ENCODE measurements at regions not wholly inside any gene's neighbourhood (a gene's known extent, or its start where the extent isn't known, plus 50 kb on each side); places are given as distances from the start of the nearest gene placed in this dataset.

- H3K4me3 Mint-ChIP-seq, result no peak overlapping the region
- DNase-seq, result no peak
- H3K27me3 Mint-ChIP-seq (ENCODE audit: insufficient read depth), result peaks cover 1% of the 10 kb centered on the region
- 0 out of 2 replicates have a peak, but pooled peaks cover 4% of the 10 kb centered on the region for H3K36me3 Mint-ChIP-seq (ENCODE audit: low read depth)
- no peak overlapping the region for H3K27ac Mint-ChIP-seq
- TF ChIP-seq, protein P1, sequence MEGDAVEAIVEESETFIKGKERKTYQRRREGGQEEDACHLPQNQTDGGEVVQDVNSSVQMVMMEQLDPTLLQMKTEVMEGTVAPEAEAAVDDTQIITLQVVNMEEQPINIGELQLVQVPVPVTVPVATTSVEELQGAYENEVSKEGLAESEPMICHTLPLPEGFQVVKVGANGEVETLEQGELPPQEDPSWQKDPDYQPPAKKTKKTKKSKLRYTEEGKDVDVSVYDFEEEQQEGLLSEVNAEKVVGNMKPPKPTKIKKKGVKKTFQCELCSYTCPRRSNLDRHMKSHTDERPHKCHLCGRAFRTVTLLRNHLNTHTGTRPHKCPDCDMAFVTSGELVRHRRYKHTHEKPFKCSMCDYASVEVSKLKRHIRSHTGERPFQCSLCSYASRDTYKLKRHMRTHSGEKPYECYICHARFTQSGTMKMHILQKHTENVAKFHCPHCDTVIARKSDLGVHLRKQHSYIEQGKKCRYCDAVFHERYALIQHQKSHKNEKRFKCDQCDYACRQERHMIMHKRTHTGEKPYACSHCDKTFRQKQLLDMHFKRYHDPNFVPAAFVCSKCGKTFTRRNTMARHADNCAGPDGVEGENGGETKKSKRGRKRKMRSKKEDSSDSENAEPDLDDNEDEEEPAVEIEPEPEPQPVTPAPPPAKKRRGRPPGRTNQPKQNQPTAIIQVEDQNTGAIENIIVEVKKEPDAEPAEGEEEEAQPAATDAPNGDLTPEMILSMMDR (IDR thresholded peaks at IDR 0.05), result no peak
- H3K4me1 Mint-ChIP-seq (ENCODE audit: low read depth), result peaks cover 38% of the 10 kb centered on the region
- no peaks in the 10 kb centered on the region for H3K9me3 Mint-ChIP-seq
Observed at GRCh38 chr7:106565428-106565827, 95.5 kb downstream of the CCDC71L start.

GRCh38 chr7:106563466-106564150 is 97.3 kb downstream of the CCDC71L start:
- DNase-seq, result peak; percentile 13
- Mint-ChIP-seq H3K4me3 (no peak overlapping the region), H3K27me3 (ENCODE audit: insufficient read depth) (peaks cover 1% of the 10 kb centered on the region), H3K36me3 (ENCODE audit: low read depth) (no peaks in the 10 kb centered on the region), H3K9me3 (no peaks in the 10 kb centered on the region), H3K27ac (peak overlapping the region; percentile 16; the same call in 1 of the 2 replicates), H3K4me1 (ENCODE audit: low read depth) (peaks cover 27% of the 10 kb centered on the region)
- TF ChIP-seq, protein P1 (IDR thresholded peaks at IDR 0.05), result no peak

- no peak for DNase-seq
- H3K27ac Mint-ChIP-seq, result no peak overlapping the region
- no peaks in the 10 kb centered on the region for H3K9me3 Mint-ChIP-seq
- no peak overlapping the region for H3K4me3 Mint-ChIP-seq
- TF ChIP-seq, protein P1 (IDR thresholded peaks at IDR 0.05), result no peak
- peaks cover 1% of the 10 kb centered on the region for H3K27me3 Mint-ChIP-seq (ENCODE audit: insufficient read depth)
- H3K4me1 Mint-ChIP-seq (ENCODE audit: low read depth), result peaks cover 19% of the 10 kb centered on the region
- peaks cover 5% of the 10 kb centered on the region; the same call in 1 of the 2 replicates for H3K36me3 Mint-ChIP-seq (ENCODE audit: low read depth)
Observed at GRCh38 chr7:106562711-106563366, 98.1 kb downstream of the CCDC71L start.

DNA sequence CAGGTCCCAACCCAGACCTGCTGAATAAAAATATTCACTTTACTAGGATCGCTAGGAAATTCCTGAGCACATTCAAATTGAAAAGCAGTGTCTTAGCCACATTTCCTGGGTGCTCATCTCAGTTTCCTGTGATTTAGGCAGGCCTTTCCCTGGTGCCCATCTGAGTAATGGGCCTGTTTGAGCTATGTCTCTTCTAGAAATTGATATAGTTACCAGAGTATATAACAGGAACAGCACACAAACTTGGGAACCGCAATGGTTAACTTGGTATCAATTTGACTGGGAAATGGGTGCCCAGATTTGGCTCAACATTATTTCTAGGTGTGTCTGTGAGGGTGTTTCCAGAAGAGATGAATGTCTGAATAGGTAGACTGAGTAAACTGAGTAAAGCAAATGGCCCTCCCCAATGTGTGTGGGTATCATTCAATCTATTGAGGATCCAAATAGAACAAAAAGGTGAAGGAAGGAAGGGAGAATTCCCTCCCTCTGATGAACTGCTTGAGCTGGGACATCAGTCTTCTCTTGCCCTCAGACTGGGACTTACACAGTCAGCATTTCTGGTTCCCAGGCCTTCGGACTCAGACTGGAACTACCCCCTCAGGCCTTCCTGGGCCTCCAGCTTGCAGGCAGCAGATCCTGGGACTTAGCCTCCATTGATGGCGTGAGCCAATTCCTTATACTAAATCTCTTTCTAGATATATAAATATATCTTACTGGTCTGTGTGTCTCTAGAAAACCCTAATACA is 99.1 kb downstream of the CCDC71L start:
- peaks cover 15% of the 10 kb centered on the region for H3K4me1 Mint-ChIP-seq (ENCODE audit: low read depth)
- H3K36me3 Mint-ChIP-seq (ENCODE audit: low read depth), result peaks cover 5% of the 10 kb centered on the region; the same call in 1 of the 2 replicates

DNA sequence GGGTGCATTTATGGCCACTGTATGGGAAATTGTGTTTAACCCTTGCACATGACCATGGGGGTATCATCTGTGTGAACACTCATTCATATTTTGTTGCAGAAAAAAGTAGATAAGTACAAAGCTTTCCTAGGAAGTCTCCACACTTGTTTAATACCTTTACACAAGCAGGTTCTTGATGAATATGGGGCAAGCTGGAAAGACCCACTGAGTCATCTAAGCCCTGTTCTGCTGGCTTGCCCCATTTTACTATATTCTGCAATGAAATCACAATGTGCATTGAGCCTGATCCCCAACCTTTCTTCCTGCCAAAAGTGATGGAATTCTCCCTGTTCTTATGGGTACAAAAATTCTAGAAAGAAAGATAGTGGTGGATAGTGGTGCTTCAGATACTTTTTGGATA is 99.8 kb downstream of the CCDC71L start:
- Mint-ChIP-seq H3K4me1 (ENCODE audit: low read depth) (peaks cover 15% of the 10 kb centered on the region), H3K4me3 (no peak overlapping the region), H3K36me3 (ENCODE audit: low read depth) (peaks cover 9% of the 10 kb centered on the region), H3K9me3 (peaks cover 5% of the 10 kb centered on the region), H3K27me3 (ENCODE audit: insufficient read depth) (peaks cover 1% of the 10 kb centered on the region; the same call in 1 of the 2 replicates), H3K27ac (no peak overlapping the region)
- no peak for DNase-seq
- TF ChIP-seq, protein P1 (IDR thresholded peaks at IDR 0.05), result no peak

More for the DNA sequence above, 99.1 kb downstream of the CCDC71L start:
- Mint-ChIP-seq H3K9me3 (no peaks in the 10 kb centered on the region), H3K27ac (no peak overlapping the region), H3K4me3 (no peak overlapping the region), H3K27me3 (ENCODE audit: insufficient read depth) (peaks cover 1% of the 10 kb centered on the region)
- no peak for DNase-seq
- TF ChIP-seq, protein P1 (IDR thresholded peaks at IDR 0.05), result no peak

Measured in HFFc6 (cell line).